HepG2 (cell line): ENCODE measurements at regions not wholly inside any gene's neighbourhood (a gene's known extent, or its start where the extent isn't known, plus 50 kb on each side); places are given as distances from the start of the nearest gene placed in this dataset.

Experiments used
- ATAC-seq: fragments of 200-7000 bp; cut with Tn5 transposase; 3 replicates; pipeline ENCODE4 v1.9.1; 2020; ENCODE audit warnings: mild to moderate bottlenecking, moderate library complexity
- BruUV-seq: library from RNA; stranded (reverse); fragments of 400-500 nt; replicated peaks from 2 replicates; lab custom pipeline; 2021; lab: Mats Ljungman, UMichigan
- CTCF ChIA-PET: fragments of 300-600 bp; formaldehyde crosslinking; extraction: SDS; loops from one replicate; lab custom pipeline; 2021; ENCODE audit warnings: low total read pairs, inconsistent platforms, low intra/inter-chr PET ratio; lab: Yijun Ruan, JAX
- POLR2A ChIA-PET: fragments of 350-600 bp; sonication (Branson Sonifier 250); formaldehyde crosslinking; loops from one replicate; lab custom pipeline; 2020; ENCODE audit warnings: antibody characterized with exemption, inconsistent platforms; lab: Yijun Ruan, JAX
- DNase-seq: peaks from one replicate; pipeline ENCODE4 v3.0.0-alpha.2; 2015; ENCODE audit warnings: low spot score
- FAIRE-seq: peaks from 3 replicates; lab custom pipeline; 2011; peaks lifted over from hg19 to GRCh38; lab: Jason Lieb, UNC
- H2AFZ ChIP-seq: one replicate; pipeline ENCODE4 v1.6.1; 2011; ENCODE audit warnings: low read length, inconsistent platforms
- H3K27ac ChIP-seq: fragments of 300-600 bp; 3 replicates; pipeline ENCODE4 v1.8.0; 2011; ENCODE audit warnings: mixed run types, mild to moderate bottlenecking, mixed read lengths, low read length, inconsistent platforms; ENCODE audit not compliant: insufficient read depth; ENCODE audit errors: extremely low read length
- H3K27me3 ChIP-seq, 2 experiments: fragments of 200-600 bp in 1 of 2; 2 replicates in 1 of 2; 3 replicates in 1 of 2; pipeline versions ENCODE4 v1.6.0 to v1.8.0; 2011; ENCODE audit warnings: low read length in 2 of 2, mild to moderate bottlenecking in 2 of 2, moderate library complexity in 2 of 2, inconsistent platforms in 1 of 2; ENCODE audit not compliant: insufficient read depth in 2 of 2, control insufficient read depth in 1 of 2
- H3K36me3 ChIP-seq, 2 experiments: fragments of 200-600 bp in 1 of 2; replicated peaks in 1 of 2; 2 replicates in 1 of 2; 3 replicates in 1 of 2; pipeline versions ENCODE4 v1.5.1 to v1.8.0; 2011; ENCODE audit warnings: low read length in 2 of 2, inconsistent platforms in 1 of 2; ENCODE audit not compliant: insufficient read depth in 2 of 2, control insufficient read depth in 1 of 2
- H3K4me1 ChIP-seq: 2 replicates; pipeline ENCODE4 v1.5.1; 2012; ENCODE audit warnings: low read length, inconsistent platforms; ENCODE audit not compliant: insufficient read depth
- H3K4me2 ChIP-seq: 2 replicates; pipeline ENCODE4 v1.6.0; 2011; ENCODE audit warnings: low read depth, low read length, inconsistent platforms
- H3K4me3 ChIP-seq, 3 experiments: fragments of 200-600 bp in 1 of 3; sonication (generic), shearing (Covaris generic) in 1 of 3; replicated peaks in 1 of 3; 2 replicates each; pipeline ENCODE4 v1.5.1; 2011 to 2016; ENCODE audit warnings: low read length in 3 of 3, inconsistent platforms in 2 of 3, low read depth in 2 of 3, mild to moderate bottlenecking in 2 of 3, control low read depth in 1 of 3, mixed read lengths in 1 of 3; ENCODE audit not compliant: insufficient read depth in 1 of 3
- H3K79me2 ChIP-seq: one replicate; pipeline ENCODE4 v1.6.1; 2011; ENCODE audit warnings: low read length, inconsistent platforms; ENCODE audit not compliant: insufficient read depth
- H3K9ac ChIP-seq: 2 replicates; pipeline ENCODE4 v1.6.0; 2011; ENCODE audit warnings: mild to moderate bottlenecking, low read depth, low read length, inconsistent platforms; ENCODE audit not compliant: insufficient read depth
- H3K9me3 ChIP-seq: 2 replicates; pipeline ENCODE4 v1.5.1; 2012; ENCODE audit warnings: mild to moderate bottlenecking, low read length
- H4K20me1 ChIP-seq: 2 replicates; pipeline ENCODE4 v1.6.0; 2011; ENCODE audit warnings: inconsistent platforms, mild to moderate bottlenecking, low read length, moderate library complexity; ENCODE audit not compliant: insufficient read depth
- BRCA1 ChIP-seq: sonication (generic); formaldehyde crosslinking; IDR thresholded peaks from 2 replicates; pipeline ENCODE4 v1.4.0; 2020; ENCODE audit warnings: missing genetic modification reagents
- E2F2 ChIP-seq: sonication (generic); formaldehyde crosslinking; IDR thresholded peaks from 2 replicates; pipeline ENCODE4 v1.4.0; 2020; ENCODE audit warnings: missing genetic modification reagents, borderline replicate concordance
- GLMP ChIP-seq: sonication (generic); formaldehyde crosslinking; IDR thresholded peaks from 2 replicates; pipeline ENCODE4 v1.9.0; 2021; ENCODE audit warnings: missing genetic modification reagents, mild to moderate bottlenecking, borderline replicate concordance
- KAT8 ChIP-seq: IDR thresholded peaks from 2 replicates; pipeline ENCODE4 v1.6.1; 2016; ENCODE audit warnings: missing genetic modification reagents, missing compliant biosample characterization
- NFE2 ChIP-seq: sonication (generic); formaldehyde crosslinking; IDR thresholded peaks from 2 replicates; pipeline ENCODE4 v1.4.0; 2020; ENCODE audit warnings: missing genetic modification reagents
- NFE2L2 ChIP-seq: fragments of 150-350 bp; IDR thresholded peaks from 2 replicates; pipeline ENCODE4 v1.6.1; 2014; ENCODE audit warnings: low read length
- NFKB2 ChIP-seq: sonication (generic); formaldehyde crosslinking; IDR thresholded peaks from 2 replicates; pipeline ENCODE4 v1.4.0; 2020; ENCODE audit warnings: missing genetic modification reagents, borderline replicate concordance
- NFKBIZ ChIP-seq: IDR thresholded peaks from 2 replicates; pipeline ENCODE4 v1.6.1; 2018; ENCODE audit warnings: missing genetic modification reagents, missing compliant biosample characterization
- PHF21A ChIP-seq: sonication (generic); formaldehyde crosslinking; IDR thresholded peaks from 2 replicates; pipeline ENCODE4 v1.5.0; 2020; ENCODE audit warnings: mild to moderate bottlenecking, missing genetic modification reagents
- PREB ChIP-seq: sonication (generic); formaldehyde crosslinking; IDR thresholded peaks from 2 replicates; pipeline ENCODE4 v1.4.0; 2020; ENCODE audit warnings: missing genetic modification reagents
- SALL1 ChIP-seq: sonication (generic); formaldehyde crosslinking; IDR thresholded peaks from 2 replicates; pipeline ENCODE4 v1.8.0; 2022; ENCODE audit warnings: mild to moderate bottlenecking, missing genetic modification reagents
- SNAI1 ChIP-seq: sonication (generic); formaldehyde crosslinking; IDR thresholded peaks from 2 replicates; pipeline ENCODE4 v1.5.0; 2020; ENCODE audit warnings: mild to moderate bottlenecking, missing genetic modification reagents, borderline replicate concordance
- SRSF9 ChIP-seq: fragments of 200-400 bp; formaldehyde crosslinking; IDR thresholded peaks from 2 replicates; pipeline ENCODE4 v1.6.1; 2018; ENCODE audit warnings: borderline replicate concordance, mild to moderate bottlenecking, low read depth, low read length; ENCODE audit not compliant: insufficient read depth, poor library complexity, severe bottlenecking
- ZNF326 ChIP-seq: sonication (generic); formaldehyde crosslinking; IDR thresholded peaks from 2 replicates; pipeline ENCODE4 v1.4.0; 2020; ENCODE audit warnings: missing genetic modification reagents, borderline replicate concordance
- ZNF431 ChIP-seq: sonication (generic); formaldehyde crosslinking; IDR thresholded peaks from 2 replicates; pipeline ENCODE4 v1.9.0; 2022; ENCODE audit warnings: missing genetic modification reagents, low read depth, mild to moderate bottlenecking, borderline replicate concordance
- ZNF510 ChIP-seq: sonication (generic); formaldehyde crosslinking; IDR thresholded peaks from 2 replicates; pipeline ENCODE4 v1.4.0; 2020; ENCODE audit warnings: low read depth, mild to moderate bottlenecking, missing genetic modification reagents
- in situ Hi-C: cut with HindIII; loops from 2 replicates; pipeline ENCODE4 v1.10.0; 2017; ENCODE audit warnings: low pct_unique_long_range_greater_than_20kb; ENCODE audit not compliant: extremely low pct_ligation_motif_present
- intact Hi-C: fragments of 100-400 bp; cut with micrococcal nuclease; formaldehyde crosslinking; loops from one replicate; pipeline ENCODE4 v1.10.0; 2022; ENCODE audit not compliant: unreplicated experiment
- TF ChIP-seq, protein P1 (sequence below), 2 experiments: sonication (generic) in 1 of 2; formaldehyde crosslinking in 1 of 2; IDR thresholded peaks; 2 replicates each; pipeline versions ENCODE4 v1.4.0 to v1.6.1; 2016 to 2020; ENCODE audit warnings: borderline replicate concordance in 1 of 2, low read depth in 1 of 2, mild to moderate bottlenecking in 1 of 2, missing genetic modification reagents in 1 of 2

DNA sequence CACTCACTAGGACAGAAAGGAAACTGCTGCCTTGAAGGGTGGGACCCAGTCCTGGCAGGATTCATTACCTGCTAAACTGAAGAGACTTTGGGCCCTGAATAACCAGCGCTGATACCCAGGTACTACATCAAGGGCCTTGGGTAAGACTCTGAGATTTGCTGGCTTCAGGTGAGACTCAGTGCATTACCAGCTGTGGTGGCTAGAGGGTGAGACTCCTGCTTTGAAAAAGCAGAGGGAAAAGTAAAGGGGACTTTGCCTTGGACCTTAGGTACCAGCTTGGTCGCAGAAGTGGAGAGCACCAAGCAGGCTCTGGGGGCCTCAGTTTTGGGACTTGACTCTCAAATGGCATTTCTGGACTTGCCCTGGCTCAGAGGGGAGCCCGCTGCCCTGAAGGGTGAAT, 673.3 kb downstream of the NXPH1 start (continued):
- TF ChIP-seq GLMP (CRISPR knock-in tag): no peak
- TF ChIP-seq, protein P1, sequence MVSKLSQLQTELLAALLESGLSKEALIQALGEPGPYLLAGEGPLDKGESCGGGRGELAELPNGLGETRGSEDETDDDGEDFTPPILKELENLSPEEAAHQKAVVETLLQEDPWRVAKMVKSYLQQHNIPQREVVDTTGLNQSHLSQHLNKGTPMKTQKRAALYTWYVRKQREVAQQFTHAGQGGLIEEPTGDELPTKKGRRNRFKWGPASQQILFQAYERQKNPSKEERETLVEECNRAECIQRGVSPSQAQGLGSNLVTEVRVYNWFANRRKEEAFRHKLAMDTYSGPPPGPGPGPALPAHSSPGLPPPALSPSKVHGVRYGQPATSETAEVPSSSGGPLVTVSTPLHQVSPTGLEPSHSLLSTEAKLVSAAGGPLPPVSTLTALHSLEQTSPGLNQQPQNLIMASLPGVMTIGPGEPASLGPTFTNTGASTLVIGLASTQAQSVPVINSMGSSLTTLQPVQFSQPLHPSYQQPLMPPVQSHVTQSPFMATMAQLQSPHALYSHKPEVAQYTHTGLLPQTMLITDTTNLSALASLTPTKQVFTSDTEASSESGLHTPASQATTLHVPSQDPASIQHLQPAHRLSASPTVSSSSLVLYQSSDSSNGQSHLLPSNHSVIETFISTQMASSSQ (IDR thresholded peaks at IDR 0.05; ENCODE audit: low read depth): no peak
- TF ChIP-seq, protein P1 (CRISPR knock-in tag; IDR thresholded peaks at IDR 0.05; ENCODE audit: borderline replicate concordance): no peak
- no peak for TF ChIP-seq ZNF510 (CRISPR knock-in tag)

GRCh38 chr7:9120331-9120730, 686.9 kb downstream of the NXPH1 start:
- Histone ChIP-seq H3K9ac (no peak overlapping the region), H3K4me2 (no peak overlapping the region), H3K36me3 (no peaks in the 10 kb centered on the region), H3K79me2 (no peaks in the 10 kb centered on the region), H2AFZ (no peak overlapping the region), H3K9me3 (peaks cover 68% of the 10 kb centered on the region), H3K4me3 (no peak overlapping the region), H3K27me3 (no peaks in the 10 kb centered on the region), H3K27ac (no peak overlapping the region), H4K20me1 (no peaks in the 10 kb centered on the region), H3K4me1 (no peaks in the 10 kb centered on the region)
- CTCF ChIA-PET: no interaction called here
- POLR2A ChIA-PET: no interaction called here
- in situ Hi-C loops (no loop called here), intact Hi-C loops (no loop called here)
- no peak for DNase-seq
- no peak for ATAC-seq
- no peak for FAIRE-seq
- no TSS peak for BruUV-seq
- TF ChIP-seq KAT8 (CRISPR knock-in tag) (no peak), NFKBIZ (CRISPR knock-in tag) (no peak), SRSF9 (no peak), SNAI1 (CRISPR knock-in tag) (no peak), ZNF326 (CRISPR knock-in tag) (no peak), E2F2 (CRISPR knock-in tag) (no peak), NFE2 (CRISPR knock-in tag) (no peak), PREB (CRISPR knock-in tag) (no peak), BRCA1 (CRISPR knock-in tag) (no peak), NFKB2 (CRISPR knock-in tag) (no peak), ZNF431 (no peak), PHF21A (no peak), SALL1 (no peak), NFE2L2 (no peak)
